ENCODE measurements at regions not wholly inside any gene's neighbourhood (a gene's known extent, or its start where the extent isn't known, plus 50 kb on each side); places are given as distances from the start of the nearest gene placed in this dataset.

DNA sequence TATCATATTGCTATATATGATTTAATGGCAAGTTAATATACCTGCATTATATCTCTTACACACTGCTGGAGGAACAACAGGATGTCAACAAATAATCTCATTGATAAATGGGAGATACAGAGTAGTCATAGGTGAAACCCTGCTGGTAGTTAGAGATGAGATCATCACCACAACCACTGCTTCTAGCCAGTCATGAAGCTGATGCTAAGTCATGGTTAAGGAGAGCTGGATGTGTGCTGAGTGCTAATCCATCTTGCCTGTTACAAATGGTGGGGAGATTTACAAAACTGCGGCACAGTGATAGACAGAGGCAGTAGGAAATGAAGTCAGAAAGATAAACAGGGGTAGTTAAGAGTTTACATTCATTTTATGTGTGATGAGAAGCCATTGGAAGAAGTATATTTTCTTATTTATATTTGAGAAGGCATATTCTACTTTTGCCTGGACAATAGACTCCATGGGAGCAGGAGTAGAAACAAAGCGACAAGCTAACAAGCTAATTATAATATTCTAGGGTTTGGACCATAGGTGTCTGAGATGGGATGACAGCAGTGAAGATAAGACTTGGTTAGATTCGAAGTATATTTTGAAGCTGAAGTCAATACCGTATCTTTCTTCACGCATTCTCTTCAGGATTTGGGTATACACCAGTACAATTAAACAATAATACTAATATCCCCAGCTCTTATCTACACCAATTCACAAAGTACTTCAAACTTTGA is 78.0 kb upstream of the TRPC4 start:
- TF ChIP-seq YY1 (IDR thresholded peaks at IDR 0.05; ENCODE audit: insufficient read depth, insufficient read length) (no peak), SUZ12 (IDR thresholded peaks at IDR 0.05; ENCODE audit: extremely low read depth, insufficient read depth, insufficient read length) (no peak), ZNF274 (IDR thresholded peaks at IDR 0.05; ENCODE audit: low read depth, low read length) (no peak)
